Thyroid gland (tissue), 4 donors: ENCODE measurements at regions not wholly inside any gene's neighbourhood (a gene's known extent, or its start where the extent isn't known, plus 50 kb on each side); places are given as distances from the start of the nearest gene placed in this dataset.
"Not testable (repeated sequence)": the region's sequence is repeated elsewhere in the genome, so short reads cannot be mapped to it uniquely, and the experiment has no call there.

ENCODE experiments used
- CTCF ChIP-seq, 6 experiments: fragments of 200-600 bp in 3 of 6; fragments of 450-650 bp in 3 of 6; sonication (generic) in 3 of 6; IDR thresholded peaks; one replicate each; pipeline ENCODE4 v1.5.1; 2016 to 2019; ENCODE audit warnings: antibody characterized with exemption in 6 of 6, mild to moderate bottlenecking in 2 of 6, inconsistent platforms in 1 of 6, moderate library complexity in 1 of 6
- POLR2A ChIP-seq, 2 donors: fragments of 450-650 bp; IDR thresholded peaks; one replicate each; pipeline ENCODE4 v1.6.1; 2017; ENCODE audit warnings: antibody characterized with exemption in 2 of 2, mild to moderate bottlenecking in 2 of 2, moderate library complexity in 1 of 2

- not testable (repeated sequence) for TF ChIP-seq CTCF, POLR2A (IDR thresholded peaks at IDR 0.05)
Measured at GRCh38 chr21:5039926-5040325, 5481.5 kb upstream of the TPTE start.
